ENCODE measurements at regions not wholly inside any gene's neighbourhood (a gene's known extent, or its start where the extent isn't known, plus 50 kb on each side); places are given as distances from the start of the nearest gene placed in this dataset.

DNA sequence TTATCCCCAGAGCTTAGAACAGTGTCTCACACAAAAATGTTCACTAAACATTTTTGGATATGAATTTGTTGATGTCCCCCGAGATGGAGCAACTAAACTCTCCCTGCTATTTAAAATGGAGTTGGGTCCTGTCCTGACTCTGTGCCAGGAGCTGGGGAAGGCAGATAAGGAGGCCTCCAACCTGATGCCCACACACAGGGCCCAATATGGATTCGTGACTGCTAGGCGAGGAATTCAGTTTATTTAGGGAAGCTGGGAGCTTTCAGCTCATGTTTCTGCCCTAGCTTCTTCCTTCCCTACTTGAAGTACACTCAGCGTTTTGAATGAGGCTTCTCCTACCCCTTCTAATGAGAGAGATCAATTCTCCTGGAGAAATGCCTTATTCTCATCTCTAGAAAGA lies 373.0 kb upstream of the LARGE1 start:
- H3K79me2 ChIP-seq (ENCODE audit: low read depth): no peaks in the 10 kb centered on the region
- no peak overlapping the region for H2AFZ ChIP-seq (replicated peaks)
- H3K27me3 ChIP-seq: no peaks in the 10 kb centered on the region
- H3K4me1 Mint-ChIP-seq: no peaks in the 10 kb centered on the region
- no peak overlapping the region for H3K27ac ChIP-seq
- H3K9me3 ChIP-seq (ENCODE audit: low read depth): no peaks in the 10 kb centered on the region
- no peak for DNase-seq (ENCODE audit: low spot score)
- H3K9me3 Mint-ChIP-seq: no peaks in the 10 kb centered on the region
- no peak for TF ChIP-seq EZH2phosphoT487 (IDR thresholded peaks at IDR 0.05)
- TF ChIP-seq, protein P1, sequence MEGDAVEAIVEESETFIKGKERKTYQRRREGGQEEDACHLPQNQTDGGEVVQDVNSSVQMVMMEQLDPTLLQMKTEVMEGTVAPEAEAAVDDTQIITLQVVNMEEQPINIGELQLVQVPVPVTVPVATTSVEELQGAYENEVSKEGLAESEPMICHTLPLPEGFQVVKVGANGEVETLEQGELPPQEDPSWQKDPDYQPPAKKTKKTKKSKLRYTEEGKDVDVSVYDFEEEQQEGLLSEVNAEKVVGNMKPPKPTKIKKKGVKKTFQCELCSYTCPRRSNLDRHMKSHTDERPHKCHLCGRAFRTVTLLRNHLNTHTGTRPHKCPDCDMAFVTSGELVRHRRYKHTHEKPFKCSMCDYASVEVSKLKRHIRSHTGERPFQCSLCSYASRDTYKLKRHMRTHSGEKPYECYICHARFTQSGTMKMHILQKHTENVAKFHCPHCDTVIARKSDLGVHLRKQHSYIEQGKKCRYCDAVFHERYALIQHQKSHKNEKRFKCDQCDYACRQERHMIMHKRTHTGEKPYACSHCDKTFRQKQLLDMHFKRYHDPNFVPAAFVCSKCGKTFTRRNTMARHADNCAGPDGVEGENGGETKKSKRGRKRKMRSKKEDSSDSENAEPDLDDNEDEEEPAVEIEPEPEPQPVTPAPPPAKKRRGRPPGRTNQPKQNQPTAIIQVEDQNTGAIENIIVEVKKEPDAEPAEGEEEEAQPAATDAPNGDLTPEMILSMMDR (IDR thresholded peaks at IDR 0.05): no peak
- TF ChIP-seq EZH2 (IDR thresholded peaks at IDR 0.05): no peak
- H3K36me3 Mint-ChIP-seq: no peaks in the 10 kb centered on the region
- no peak overlapping the region for H3K4me3 ChIP-seq
- no peak overlapping the region for H3K9ac ChIP-seq
- H3K4me2 ChIP-seq: no peak overlapping the region
- no peaks in the 10 kb centered on the region for H4K20me1 ChIP-seq (ENCODE audit: low read depth)
- no peak overlapping the region for H3K27ac Mint-ChIP-seq
- H3K36me3 ChIP-seq: no peaks in the 10 kb centered on the region
- peaks cover 3% of the 10 kb centered on the region for H3K27me3 Mint-ChIP-seq (ENCODE audit: insufficient read depth, low read depth)
- H3K4me1 ChIP-seq: no peaks in the 10 kb centered on the region
- no peaks in the 10 kb centered on the region for H3F3A ChIP-seq (ENCODE audit: low read depth)
- H3K4me3 Mint-ChIP-seq: no peak overlapping the region

DNA sequence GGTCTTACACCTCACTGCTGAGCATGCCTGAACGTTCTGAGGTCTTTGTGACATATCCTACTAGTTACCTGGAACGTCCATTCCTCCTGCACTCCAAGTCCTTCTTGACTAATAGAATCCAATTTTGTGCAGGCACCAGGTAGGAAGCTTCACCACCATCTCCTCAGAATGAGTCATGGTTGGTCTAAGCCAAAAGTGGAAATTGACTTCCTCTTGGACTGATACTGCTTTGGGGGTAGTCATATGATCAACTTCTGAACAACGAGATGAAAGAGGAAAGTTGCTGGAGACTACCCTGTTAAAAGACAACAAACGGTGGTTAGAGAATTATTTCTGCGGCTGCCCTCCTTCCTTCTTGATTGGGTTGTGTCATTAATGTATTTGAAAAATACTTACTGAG lies 374.2 kb upstream of the LARGE1 start:
- no peaks in the 10 kb centered on the region for H3K27me3 Mint-ChIP-seq (ENCODE audit: insufficient read depth, low read depth)

GRCh38 chr22:34294986-34295385 lies 374.7 kb upstream of the LARGE1 start:
- Mint-ChIP-seq H3K4me1 (no peaks in the 10 kb centered on the region), H3K27me3 (ENCODE audit: insufficient read depth, low read depth) (no peaks in the 10 kb centered on the region), H3K36me3 (no peaks in the 10 kb centered on the region), H3K27ac (no peak overlapping the region), H3K4me3 (no peak overlapping the region), H3K9me3 (no peaks in the 10 kb centered on the region)
- Histone ChIP-seq H3K9ac (no peak overlapping the region), H2AFZ (replicated peaks) (no peak overlapping the region), H3K4me1 (no peaks in the 10 kb centered on the region), H3K4me3 (no peak overlapping the region), H3K27me3 (no peaks in the 10 kb centered on the region), H3K79me2 (ENCODE audit: low read depth) (no peaks in the 10 kb centered on the region), H4K20me1 (ENCODE audit: low read depth) (no peaks in the 10 kb centered on the region), H3K9me3 (ENCODE audit: low read depth) (no peaks in the 10 kb centered on the region), H3K27ac (no peak overlapping the region), H3K36me3 (no peaks in the 10 kb centered on the region), H3F3A (ENCODE audit: low read depth) (no peaks in the 10 kb centered on the region), H3K4me2 (no peak overlapping the region)
- no peak for DNase-seq (ENCODE audit: low spot score)
- TF ChIP-seq EZH2phosphoT487 (IDR thresholded peaks at IDR 0.05): no peak

More for the DNA sequence above, 374.2 kb upstream of the LARGE1 start:
- H3K9ac ChIP-seq: no peak overlapping the region
- Mint-ChIP-seq H3K36me3 (no peaks in the 10 kb centered on the region), H3K4me1 (no peaks in the 10 kb centered on the region), H3K9me3 (no peaks in the 10 kb centered on the region), H3K4me3 (no peak overlapping the region), H3K27ac (no peak overlapping the region)
- H3K79me2 ChIP-seq (ENCODE audit: low read depth): no peaks in the 10 kb centered on the region
- H3K36me3 ChIP-seq: no peaks in the 10 kb centered on the region
- H4K20me1 ChIP-seq (ENCODE audit: low read depth): no peaks in the 10 kb centered on the region
- no peaks in the 10 kb centered on the region for H3K27me3 ChIP-seq
- H3K4me1 ChIP-seq: no peaks in the 10 kb centered on the region
- no peak for DNase-seq (ENCODE audit: low spot score)
- H3K9me3 ChIP-seq (ENCODE audit: low read depth): no peaks in the 10 kb centered on the region
- no peak overlapping the region for H3K27ac ChIP-seq
- no peak overlapping the region for H3K4me3 ChIP-seq
- no peak overlapping the region for H2AFZ ChIP-seq (replicated peaks)
- TF ChIP-seq EZH2 (IDR thresholded peaks at IDR 0.05) (no peak), EZH2phosphoT487 (IDR thresholded peaks at IDR 0.05) (no peak)
- TF ChIP-seq, protein P1 (IDR thresholded peaks at IDR 0.05): no peak
- no peak overlapping the region for H3K4me2 ChIP-seq
- H3F3A ChIP-seq (ENCODE audit: low read depth): no peaks in the 10 kb centered on the region

GRCh38 chr22:34296461-34296860 lies 376.2 kb upstream of the LARGE1 start:
- no peaks in the 10 kb centered on the region for H3K9me3 ChIP-seq (ENCODE audit: low read depth)
- TF ChIP-seq EZH2phosphoT487 (IDR thresholded peaks at IDR 0.05): no peak
- TF ChIP-seq EZH2 (IDR thresholded peaks at IDR 0.05): no peak
- TF ChIP-seq, protein P1 (IDR thresholded peaks at IDR 0.05): no peak
- H2AFZ ChIP-seq (replicated peaks): no peak overlapping the region
- H3K9ac ChIP-seq: no peak overlapping the region
- no peaks in the 10 kb centered on the region for H3K4me1 ChIP-seq
- no peaks in the 10 kb centered on the region for H3K27me3 ChIP-seq
- H3K27me3 Mint-ChIP-seq (ENCODE audit: insufficient read depth, low read depth): no peaks in the 10 kb centered on the region
- H3K4me2 ChIP-seq: no peak overlapping the region
- H3K4me3 Mint-ChIP-seq: no peak overlapping the region
- no peak overlapping the region for H3K27ac ChIP-seq
- H3K4me3 ChIP-seq: no peak overlapping the region
- H3K4me1 Mint-ChIP-seq: no peaks in the 10 kb centered on the region
- no peaks in the 10 kb centered on the region for H3K79me2 ChIP-seq (ENCODE audit: low read depth)
- H3K36me3 Mint-ChIP-seq: no peaks in the 10 kb centered on the region
- H3K9me3 Mint-ChIP-seq: no peaks in the 10 kb centered on the region
- DNase-seq (ENCODE audit: low spot score): no peak
- no peaks in the 10 kb centered on the region for H3K36me3 ChIP-seq
- H3F3A ChIP-seq (ENCODE audit: low read depth): no peaks in the 10 kb centered on the region
- H4K20me1 ChIP-seq (ENCODE audit: low read depth): no peaks in the 10 kb centered on the region
- no peak overlapping the region for H3K27ac Mint-ChIP-seq
